ENCODE measurements at regions not wholly inside any gene's neighbourhood (a gene's known extent, or its start where the extent isn't known, plus 50 kb on each side); places are given as distances from the start of the nearest gene placed in this dataset.
"Not testable (repeated sequence)": the region's sequence is repeated elsewhere in the genome, so short reads cannot be mapped to it uniquely, and the experiment has no call there.

GRCh38 chr4:186861317-186861716 lies 137.7 kb upstream of the FAT1 start:
- ChIA-PET POLR2A (no interaction called here), CTCF (no interaction called here)
- no peak for DNase-seq (ENCODE audit: extremely low spot score)
- no peak for TF ChIP-seq BHLHE40 (IDR thresholded peaks at IDR 0.05; ENCODE audit: borderline replicate concordance)

- TF ChIP-seq BHLHE40 (IDR thresholded peaks at IDR 0.05; ENCODE audit: borderline replicate concordance), result no peak
- no peak for TF ChIP-seq CTBP1 (IDR thresholded peaks at IDR 0.05; ENCODE audit: borderline replicate concordance)
- TF ChIP-seq ELF4 (IDR thresholded peaks at IDR 0.05), result no peak
- TF ChIP-seq SP1 (IDR thresholded peaks at IDR 0.05), result no peak
- TF ChIP-seq PKNOX1 (IDR thresholded peaks at IDR 0.05), result no peak
- TF ChIP-seq NFRKB (IDR thresholded peaks at IDR 0.05), result no peak
- TF ChIP-seq FOXK2 (IDR thresholded peaks at IDR 0.05), result no peak
- TF ChIP-seq TARDBP (IDR thresholded peaks at IDR 0.05), result no peak
- no peak for TF ChIP-seq SUZ12 (IDR thresholded peaks at IDR 0.05)
- TF ChIP-seq ZNF384 (IDR thresholded peaks at IDR 0.05), result no peak
- TF ChIP-seq L3MBTL2 (conservative IDR thresholded peaks at IDR 0.05), result no peak
- no peak for TF ChIP-seq LEF1 (IDR thresholded peaks at IDR 0.05; ENCODE audit: borderline replicate concordance)
- no peak for TF ChIP-seq FOXM1 (IDR thresholded peaks at IDR 0.05; ENCODE audit: borderline replicate concordance)
- CTCF ChIA-PET, result no interaction called here
- POLR2A ChIA-PET, result no interaction called here
- DNase-seq (ENCODE audit: extremely low spot score), result no peak
Measured at GRCh38 chr4:186871856-186872255, 148.2 kb upstream of the FAT1 start.

GRCh38 chr4:186873095-186873494 lies 149.4 kb upstream of the FAT1 start:
- DNase-seq (ENCODE audit: extremely low spot score); POLR2A ChIA-PET: not testable (repeated sequence)
- CTCF ChIA-PET, result interaction anchor here (1.1 kb wide), 1 partner anchor 8 kb away, joined by 3 read pairs; no protein-coding TSS in a partner anchor

GRCh38 chr4:186875476-186875875 lies 151.8 kb upstream of the FAT1 start:
- TF ChIP-seq ELF4 (IDR thresholded peaks at IDR 0.05) (no peak), L3MBTL2 (conservative IDR thresholded peaks at IDR 0.05) (no peak), ARNT (IDR thresholded peaks at IDR 0.05) (no peak), SUZ12 (IDR thresholded peaks at IDR 0.05) (no peak), FOXM1 (IDR thresholded peaks at IDR 0.05; ENCODE audit: borderline replicate concordance) (no peak), BHLHE40 (IDR thresholded peaks at IDR 0.05; ENCODE audit: borderline replicate concordance) (no peak), HDGF (IDR thresholded peaks at IDR 0.05; ENCODE audit: borderline replicate concordance) (no peak), PKNOX1 (IDR thresholded peaks at IDR 0.05) (no peak), LEF1 (IDR thresholded peaks at IDR 0.05; ENCODE audit: borderline replicate concordance) (no peak), TARDBP (IDR thresholded peaks at IDR 0.05) (no peak), CTBP1 (IDR thresholded peaks at IDR 0.05; ENCODE audit: borderline replicate concordance) (no peak)
- ChIA-PET POLR2A (no interaction called here), CTCF (no interaction called here)
- no peak for DNase-seq (ENCODE audit: extremely low spot score)

- CTCF ChIA-PET, result no interaction called here
- DNase-seq (ENCODE audit: extremely low spot score), result no peak
- POLR2A ChIA-PET, result no interaction called here
- TF ChIP-seq LEF1 (IDR thresholded peaks at IDR 0.05; ENCODE audit: borderline replicate concordance), result no peak
- TF ChIP-seq ZNF384 (IDR thresholded peaks at IDR 0.05), result no peak
- TF ChIP-seq HDGF (IDR thresholded peaks at IDR 0.05; ENCODE audit: borderline replicate concordance), result no peak
- no peak for TF ChIP-seq FOXA1 (IDR thresholded peaks at IDR 0.05)
- TF ChIP-seq SUZ12 (IDR thresholded peaks at IDR 0.05), result no peak
- TF ChIP-seq TARDBP (IDR thresholded peaks at IDR 0.05), result no peak
- no peak for TF ChIP-seq PKNOX1 (IDR thresholded peaks at IDR 0.05)
- no peak for TF ChIP-seq CTBP1 (IDR thresholded peaks at IDR 0.05; ENCODE audit: borderline replicate concordance)
- TF ChIP-seq SP1 (IDR thresholded peaks at IDR 0.05), result no peak
Measured at GRCh38 chr4:186876961-186877626, 153.4 kb upstream of the FAT1 start.

- no peak for DNase-seq (ENCODE audit: extremely low spot score)
- TF ChIP-seq ELF4 (IDR thresholded peaks at IDR 0.05) (no peak), CTBP1 (IDR thresholded peaks at IDR 0.05; ENCODE audit: borderline replicate concordance) (no peak), FOXK2 (IDR thresholded peaks at IDR 0.05) (no peak), ARNT (IDR thresholded peaks at IDR 0.05) (no peak), PKNOX1 (IDR thresholded peaks at IDR 0.05) (no peak), TARDBP (IDR thresholded peaks at IDR 0.05) (no peak), L3MBTL2 (conservative IDR thresholded peaks at IDR 0.05) (no peak), FOXA1 (IDR thresholded peaks at IDR 0.05) (no peak), HDGF (IDR thresholded peaks at IDR 0.05; ENCODE audit: borderline replicate concordance) (no peak), SP1 (IDR thresholded peaks at IDR 0.05) (no peak), ZNF384 (IDR thresholded peaks at IDR 0.05) (no peak), NFRKB (IDR thresholded peaks at IDR 0.05) (no peak), FOXM1 (IDR thresholded peaks at IDR 0.05; ENCODE audit: borderline replicate concordance) (no peak), SUZ12 (IDR thresholded peaks at IDR 0.05) (no peak), BHLHE40 (IDR thresholded peaks at IDR 0.05; ENCODE audit: borderline replicate concordance) (no peak), LEF1 (IDR thresholded peaks at IDR 0.05; ENCODE audit: borderline replicate concordance) (no peak)
- ChIA-PET POLR2A (no interaction called here), CTCF (no interaction called here)
Measured at GRCh38 chr4:186878203-186878776, 154.6 kb upstream of the FAT1 start.
